ENCODE measurements at regions not wholly inside any gene's neighbourhood (a gene's known extent, or its start where the extent isn't known, plus 50 kb on each side); places are given as distances from the start of the nearest gene placed in this dataset.

GRCh38 chr14:98716133-98716532 is 555.9 kb downstream of the BCL11B start:
- Histone ChIP-seq H2AK5ac (ENCODE audit: low read length) (no peak overlapping the region), H4K91ac (ENCODE audit: low read depth, low read length) (no peak overlapping the region), H3K18ac (ENCODE audit: low read length) (no peak overlapping the region), H3K4me2 (ENCODE audit: low read length) (no peak overlapping the region), H2BK5ac (ENCODE audit: low read depth, low read length, poor library complexity) (no peak overlapping the region), H3K4me3 (ENCODE audit: low read depth, low read length) (no peak overlapping the region), H3K36me3 (ENCODE audit: control insufficient read depth in 1 of 2, insufficient read depth in 2 of 2, low read length in 2 of 2) (no peaks in the 10 kb centered on the region), H3K14ac (ENCODE audit: low read length) (no peak overlapping the region), H4K8ac (ENCODE audit: low read depth, low read length) (no peak overlapping the region), H2BK120ac (ENCODE audit: insufficient read depth, low read length, poor library complexity) (no peak overlapping the region), H3K4me1 (ENCODE audit: control insufficient read depth in 1 of 2, insufficient read depth in 2 of 2, low read length in 2 of 2) (no peaks in the 10 kb centered on the region), H2AFZ (ENCODE audit: insufficient read depth, low read length, poor library complexity) (no peak overlapping the region), H3K4ac (ENCODE audit: low read depth, low read length) (no peak overlapping the region), H3K9me3 (ENCODE audit: insufficient read depth, low read depth, low read length) (no peaks in the 10 kb centered on the region), H3K27ac (ENCODE audit: low read depth, low read length) (no peak overlapping the region), H3K79me1 (ENCODE audit: low read length) (no peaks in the 10 kb centered on the region), H3K27me3 (ENCODE audit: insufficient read depth, low read length) (no peaks in the 10 kb centered on the region), H3K79me2 (ENCODE audit: control insufficient read depth, insufficient read depth, low read length, poor library complexity) (no peaks in the 10 kb centered on the region), H4K12ac (ENCODE audit: low read depth, low read length) (no peak overlapping the region), H3K23ac (ENCODE audit: low read length) (no peak overlapping the region), H3K9ac (ENCODE audit: low read length) (no peak overlapping the region), H2BK12ac (ENCODE audit: low read length) (no peak overlapping the region)
- WGBS (ENCODE audit: extremely low coverage, insufficient coverage, insufficient read length): no CpG with 5 or more reads among the region's 7 CpGs
- DNase-seq: no peak

GRCh38 chr14:98721061-98721460 is 550.9 kb downstream of the BCL11B start:
- H3K9ac ChIP-seq (ENCODE audit: low read length): no peak overlapping the region
- no peak overlapping the region for H3K4me2 ChIP-seq (ENCODE audit: low read length)
- no peaks in the 10 kb centered on the region for H3K27me3 ChIP-seq (ENCODE audit: insufficient read depth, low read length)
- H3K36me3 ChIP-seq (ENCODE audit: control insufficient read depth in 1 of 2, insufficient read depth in 2 of 2, low read length in 2 of 2): no peaks in the 10 kb centered on the region
- H2BK5ac ChIP-seq (ENCODE audit: low read depth, low read length, poor library complexity): no peak overlapping the region
- no peak overlapping the region for H3K23ac ChIP-seq (ENCODE audit: low read length)
- no peak overlapping the region for H2AFZ ChIP-seq (ENCODE audit: insufficient read depth, low read length, poor library complexity)
- no CpG with 5 or more reads among the region's 1 CpG for WGBS (ENCODE audit: extremely low coverage, insufficient coverage, insufficient read length)
- H2AK5ac ChIP-seq (ENCODE audit: low read length): no peak overlapping the region
- peaks cover 2% of the 10 kb centered on the region for H3K9me3 ChIP-seq (ENCODE audit: insufficient read depth, low read depth, low read length)
- peaks cover 5% of the 10 kb centered on the region for H3K79me1 ChIP-seq (ENCODE audit: low read length)
- no peak overlapping the region for H4K91ac ChIP-seq (ENCODE audit: low read depth, low read length)
- no peak overlapping the region for H3K18ac ChIP-seq (ENCODE audit: low read length)
- H3K4ac ChIP-seq (ENCODE audit: low read depth, low read length): no peak overlapping the region
- H4K8ac ChIP-seq (ENCODE audit: low read depth, low read length): no peak overlapping the region
- no peak overlapping the region for H3K14ac ChIP-seq (ENCODE audit: low read length)
- H3K4me1 ChIP-seq (ENCODE audit: control insufficient read depth in 1 of 2, insufficient read depth in 2 of 2, low read length in 2 of 2): no peaks in the 10 kb centered on the region
- H3K4me3 ChIP-seq (ENCODE audit: low read depth, low read length): no peak overlapping the region
- H2BK12ac ChIP-seq (ENCODE audit: low read length): no peak overlapping the region
- no peak overlapping the region for H3K27ac ChIP-seq (ENCODE audit: low read depth, low read length)
- no peak for DNase-seq
- H2BK120ac ChIP-seq (ENCODE audit: insufficient read depth, low read length, poor library complexity): no peak overlapping the region
- no peaks in the 10 kb centered on the region for H3K79me2 ChIP-seq (ENCODE audit: control insufficient read depth, insufficient read depth, low read length, poor library complexity)
- H4K12ac ChIP-seq (ENCODE audit: low read depth, low read length): no peak overlapping the region

GRCh38 chr14:98724734-98725133 is 547.3 kb downstream of the BCL11B start:
- H3K18ac ChIP-seq (ENCODE audit: low read length): no peak overlapping the region
- H3K4me2 ChIP-seq (ENCODE audit: low read length): peak overlapping the region; percentile 19
- H3K27me3 ChIP-seq (ENCODE audit: insufficient read depth, low read length): no peaks in the 10 kb centered on the region
- H3K36me3 ChIP-seq (ENCODE audit: control insufficient read depth in 1 of 2, insufficient read depth in 2 of 2, low read length in 2 of 2): no peaks in the 10 kb centered on the region
- no peak overlapping the region for H2BK5ac ChIP-seq (ENCODE audit: low read depth, low read length, poor library complexity)
- no peak overlapping the region for H3K4ac ChIP-seq (ENCODE audit: low read depth, low read length)
- no peaks in the 10 kb centered on the region for H3K4me1 ChIP-seq (ENCODE audit: control insufficient read depth in 1 of 2, insufficient read depth in 2 of 2, low read length in 2 of 2)
- no peak overlapping the region for H4K91ac ChIP-seq (ENCODE audit: low read depth, low read length)
- peaks cover 2% of the 10 kb centered on the region for H3K9me3 ChIP-seq (ENCODE audit: insufficient read depth, low read depth, low read length)
- H3K79me2 ChIP-seq (ENCODE audit: control insufficient read depth, insufficient read depth, low read length, poor library complexity): no peaks in the 10 kb centered on the region
- H3K23ac ChIP-seq (ENCODE audit: low read length): no peak overlapping the region
- H4K12ac ChIP-seq (ENCODE audit: low read depth, low read length): no peak overlapping the region
- no peak overlapping the region for H2BK12ac ChIP-seq (ENCODE audit: low read length)
- no peak for DNase-seq
- no peak overlapping the region for H2AK5ac ChIP-seq (ENCODE audit: low read length)
- peaks cover 5% of the 10 kb centered on the region for H3K79me1 ChIP-seq (ENCODE audit: low read length)
- no peak overlapping the region for H2AFZ ChIP-seq (ENCODE audit: insufficient read depth, low read length, poor library complexity)
- no peak overlapping the region for H3K4me3 ChIP-seq (ENCODE audit: low read depth, low read length)
- H2BK120ac ChIP-seq (ENCODE audit: insufficient read depth, low read length, poor library complexity): no peak overlapping the region
- H3K14ac ChIP-seq (ENCODE audit: low read length): no peak overlapping the region
- H4K8ac ChIP-seq (ENCODE audit: low read depth, low read length): no peak overlapping the region
- H3K27ac ChIP-seq (ENCODE audit: low read depth, low read length): peak overlapping the region; percentile 51
- no peak overlapping the region for H3K9ac ChIP-seq (ENCODE audit: low read length)
- WGBS (ENCODE audit: extremely low coverage, insufficient coverage, insufficient read length): no CpG with 5 or more reads among the region's 9 CpGs

GRCh38 chr14:98725191-98725590 is 546.8 kb downstream of the BCL11B start:
- peaks cover 2% of the 10 kb centered on the region for H3K9me3 ChIP-seq (ENCODE audit: insufficient read depth, low read depth, low read length)
- H2BK120ac ChIP-seq (ENCODE audit: insufficient read depth, low read length, poor library complexity): no peak overlapping the region
- H3K4me3 ChIP-seq (ENCODE audit: low read depth, low read length): no peak overlapping the region
- no CpG with 5 or more reads among the region's 7 CpGs for WGBS (ENCODE audit: extremely low coverage, insufficient coverage, insufficient read length)
- no peak overlapping the region for H3K23ac ChIP-seq (ENCODE audit: low read length)
- no peak overlapping the region for H2AK5ac ChIP-seq (ENCODE audit: low read length)
- H3K4me2 ChIP-seq (ENCODE audit: low read length): no peak overlapping the region
- H4K8ac ChIP-seq (ENCODE audit: low read depth, low read length): no peak overlapping the region
- H4K91ac ChIP-seq (ENCODE audit: low read depth, low read length): no peak overlapping the region
- H2BK12ac ChIP-seq (ENCODE audit: low read length): no peak overlapping the region
- no peak for DNase-seq
- H3K79me1 ChIP-seq (ENCODE audit: low read length): peaks cover 5% of the 10 kb centered on the region
- H3K14ac ChIP-seq (ENCODE audit: low read length): no peak overlapping the region
- H3K79me2 ChIP-seq (ENCODE audit: control insufficient read depth, insufficient read depth, low read length, poor library complexity): no peaks in the 10 kb centered on the region
- no peak overlapping the region for H2BK5ac ChIP-seq (ENCODE audit: low read depth, low read length, poor library complexity)
- no peaks in the 10 kb centered on the region for H3K36me3 ChIP-seq (ENCODE audit: control insufficient read depth in 1 of 2, insufficient read depth in 2 of 2, low read length in 2 of 2)
- H3K9ac ChIP-seq (ENCODE audit: low read length): no peak overlapping the region
- H4K12ac ChIP-seq (ENCODE audit: low read depth, low read length): no peak overlapping the region
- no peak overlapping the region for H3K4ac ChIP-seq (ENCODE audit: low read depth, low read length)
- no peak overlapping the region for H2AFZ ChIP-seq (ENCODE audit: insufficient read depth, low read length, poor library complexity)
- H3K4me1 ChIP-seq (ENCODE audit: control insufficient read depth in 1 of 2, insufficient read depth in 2 of 2, low read length in 2 of 2): no peaks in the 10 kb centered on the region
- peak overlapping the region; percentile 53 for H3K27ac ChIP-seq (ENCODE audit: low read depth, low read length)
- no peak overlapping the region for H3K18ac ChIP-seq (ENCODE audit: low read length)
- no peaks in the 10 kb centered on the region for H3K27me3 ChIP-seq (ENCODE audit: insufficient read depth, low read length)
